NCI-H1436 (cell line): ENCODE measurements at regions not wholly inside any gene's neighbourhood (a gene's known extent, or its start where the extent isn't known, plus 50 kb on each side); places are given as distances from the start of the nearest gene placed in this dataset.
A peak's percentile ranks its signal among the peaks of the same experiment; 100 is the strongest.

Source experiments
- DNase-seq: peaks from one replicate; lab custom pipeline; 2025; lab: John Stamatoyannopoulos, UW

- DNase-seq: no peak
Measured at GRCh38 chr5:68942169-68942568, 151.6 kb upstream of the SLC30A5 start.

- no peak for DNase-seq
Measured at GRCh38 chr5:68946728-68947127, 147.1 kb upstream of the SLC30A5 start.

- no peak for DNase-seq
Measured at GRCh38 chr5:68947986-68948385, 145.8 kb upstream of the SLC30A5 start.

- DNase-seq: no peak
Measured at GRCh38 chr5:68949256-68949655, 144.6 kb upstream of the SLC30A5 start.

GRCh38 chr5:68949711-68950110 lies 144.1 kb upstream of the SLC30A5 start:
- no peak for DNase-seq

GRCh38 chr5:68950125-68950524 lies 143.7 kb upstream of the SLC30A5 start:
- DNase-seq: no peak

- no peak for DNase-seq
Measured at GRCh38 chr5:68950930-68951329, 142.9 kb upstream of the SLC30A5 start.

- no peak for DNase-seq
Measured at GRCh38 chr5:68953231-68953874, 140.5 kb upstream of the SLC30A5 start.

GRCh38 chr5:68953875-68954617 lies 139.8 kb upstream of the SLC30A5 start:
- no peak for DNase-seq

GRCh38 chr5:68954618-68954910 lies 139.2 kb upstream of the SLC30A5 start:
- DNase-seq: no peak

GRCh38 chr5:68957591-68957990 lies 136.2 kb upstream of the SLC30A5 start:
- no peak for DNase-seq

GRCh38 chr5:68958428-68958827 lies 135.4 kb upstream of the SLC30A5 start:
- no peak for DNase-seq

GRCh38 chr5:68960456-68960855 lies 133.4 kb upstream of the SLC30A5 start:
- no peak for DNase-seq

- no peak for DNase-seq
Measured at GRCh38 chr5:68960961-68961360, 132.9 kb upstream of the SLC30A5 start.

GRCh38 chr5:68961762-68962161 lies 132.1 kb upstream of the SLC30A5 start:
- DNase-seq: no peak

GRCh38 chr5:68962757-68963484 lies 130.9 kb upstream of the SLC30A5 start:
- DNase-seq: peak; percentile 21

GRCh38 chr5:68964679-68965078 lies 129.1 kb upstream of the SLC30A5 start:
- no peak for DNase-seq

- DNase-seq: no peak
Measured at GRCh38 chr5:68965926-68966325, 127.9 kb upstream of the SLC30A5 start.

GRCh38 chr5:68966596-68966995 lies 127.2 kb upstream of the SLC30A5 start:
- no peak for DNase-seq

GRCh38 chr5:68968429-68968828 lies 125.4 kb upstream of the SLC30A5 start:
- no peak for DNase-seq

GRCh38 chr5:68970617-68971016 lies 123.2 kb upstream of the SLC30A5 start:
- DNase-seq: no peak

GRCh38 chr5:68973696-68974095 lies 120.1 kb upstream of the SLC30A5 start:
- no peak for DNase-seq

- DNase-seq: no peak
Measured at GRCh38 chr5:68983043-68983442, 110.8 kb upstream of the SLC30A5 start.
